PFSK-1 (cell line): ENCODE measurements at regions not wholly inside any gene's neighbourhood (a gene's known extent, or its start where the extent isn't known, plus 50 kb on each side); places are given as distances from the start of the nearest gene placed in this dataset.

Source experiments
- FOXP2 ChIP-seq: optimal IDR thresholded peaks from 2 replicates; pipeline ENCODE3; 2011; ENCODE audit warnings: borderline replicate concordance, control low read depth, inconsistent platforms; ENCODE audit not compliant: insufficient read depth; ENCODE audit errors: extremely low read length, extremely low read depth
- POLR2AphosphoS5 ChIP-seq: IDR thresholded peaks from 2 replicates; pipeline ENCODE4 v1.6.1; 2012; ENCODE audit warnings: low read depth, mild to moderate bottlenecking, control low read depth, low read length, moderate library complexity
- SIN3A ChIP-seq: IDR thresholded peaks from 2 replicates; pipeline ENCODE4 v1.6.1; 2012; ENCODE audit warnings: mild to moderate bottlenecking, low read length, moderate library complexity, borderline replicate concordance; ENCODE audit not compliant: insufficient read depth
- TAF1 ChIP-seq: IDR thresholded peaks from 2 replicates; pipeline ENCODE4 v1.6.1; 2012; ENCODE audit warnings: low read length, control low read depth, borderline replicate concordance; ENCODE audit not compliant: insufficient read depth
- TF ChIP-seq, protein P1 (sequence below), 2 experiments: IDR thresholded peaks; 2 replicates each; pipeline versions ENCODE4 v1.6.1 to v1.8.0; 2011 to 2012; ENCODE audit warnings: low read depth in 2 of 2, low read length in 2 of 2, control low read depth in 1 of 2, inconsistent platforms in 1 of 2, mild to moderate bottlenecking in 1 of 2, moderate library complexity in 1 of 2; ENCODE audit not compliant: insufficient read depth in 1 of 2

DNA sequence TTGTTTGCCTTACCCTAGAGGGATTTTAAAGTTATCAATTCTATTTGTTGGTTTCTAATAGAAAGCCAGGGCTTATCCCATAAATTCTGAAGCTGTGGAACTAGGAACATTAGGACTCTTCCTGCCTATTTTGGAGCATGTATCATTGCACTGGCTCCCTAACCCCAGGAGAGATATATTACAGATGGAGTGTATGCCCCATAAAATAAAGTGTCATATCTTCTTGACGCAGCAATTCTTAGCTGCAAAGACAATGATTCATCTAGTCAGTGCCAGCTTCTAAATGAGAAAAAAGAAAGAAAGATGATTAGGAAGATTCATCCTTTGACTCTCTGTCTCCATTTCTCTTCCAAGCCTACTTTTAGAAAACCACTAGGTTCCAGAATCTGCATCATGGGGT lies 74.8 kb upstream of the MAGI1 start:
- TF ChIP-seq, protein P1, sequence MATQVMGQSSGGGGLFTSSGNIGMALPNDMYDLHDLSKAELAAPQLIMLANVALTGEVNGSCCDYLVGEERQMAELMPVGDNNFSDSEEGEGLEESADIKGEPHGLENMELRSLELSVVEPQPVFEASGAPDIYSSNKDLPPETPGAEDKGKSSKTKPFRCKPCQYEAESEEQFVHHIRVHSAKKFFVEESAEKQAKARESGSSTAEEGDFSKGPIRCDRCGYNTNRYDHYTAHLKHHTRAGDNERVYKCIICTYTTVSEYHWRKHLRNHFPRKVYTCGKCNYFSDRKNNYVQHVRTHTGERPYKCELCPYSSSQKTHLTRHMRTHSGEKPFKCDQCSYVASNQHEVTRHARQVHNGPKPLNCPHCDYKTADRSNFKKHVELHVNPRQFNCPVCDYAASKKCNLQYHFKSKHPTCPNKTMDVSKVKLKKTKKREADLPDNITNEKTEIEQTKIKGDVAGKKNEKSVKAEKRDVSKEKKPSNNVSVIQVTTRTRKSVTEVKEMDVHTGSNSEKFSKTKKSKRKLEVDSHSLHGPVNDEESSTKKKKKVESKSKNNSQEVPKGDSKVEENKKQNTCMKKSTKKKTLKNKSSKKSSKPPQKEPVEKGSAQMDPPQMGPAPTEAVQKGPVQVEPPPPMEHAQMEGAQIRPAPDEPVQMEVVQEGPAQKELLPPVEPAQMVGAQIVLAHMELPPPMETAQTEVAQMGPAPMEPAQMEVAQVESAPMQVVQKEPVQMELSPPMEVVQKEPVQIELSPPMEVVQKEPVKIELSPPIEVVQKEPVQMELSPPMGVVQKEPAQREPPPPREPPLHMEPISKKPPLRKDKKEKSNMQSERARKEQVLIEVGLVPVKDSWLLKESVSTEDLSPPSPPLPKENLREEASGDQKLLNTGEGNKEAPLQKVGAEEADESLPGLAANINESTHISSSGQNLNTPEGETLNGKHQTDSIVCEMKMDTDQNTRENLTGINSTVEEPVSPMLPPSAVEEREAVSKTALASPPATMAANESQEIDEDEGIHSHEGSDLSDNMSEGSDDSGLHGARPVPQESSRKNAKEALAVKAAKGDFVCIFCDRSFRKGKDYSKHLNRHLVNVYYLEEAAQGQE (IDR thresholded peaks at IDR 0.05; ENCODE audit: insufficient read depth in 1 of 2, low read depth in 2 of 2, low read length in 2 of 2), result no peak
- no peak for TF ChIP-seq TAF1
- TF ChIP-seq POLR2AphosphoS5, result no peak
- TF ChIP-seq FOXP2, result no peak
- no peak for TF ChIP-seq SIN3A

DNA sequence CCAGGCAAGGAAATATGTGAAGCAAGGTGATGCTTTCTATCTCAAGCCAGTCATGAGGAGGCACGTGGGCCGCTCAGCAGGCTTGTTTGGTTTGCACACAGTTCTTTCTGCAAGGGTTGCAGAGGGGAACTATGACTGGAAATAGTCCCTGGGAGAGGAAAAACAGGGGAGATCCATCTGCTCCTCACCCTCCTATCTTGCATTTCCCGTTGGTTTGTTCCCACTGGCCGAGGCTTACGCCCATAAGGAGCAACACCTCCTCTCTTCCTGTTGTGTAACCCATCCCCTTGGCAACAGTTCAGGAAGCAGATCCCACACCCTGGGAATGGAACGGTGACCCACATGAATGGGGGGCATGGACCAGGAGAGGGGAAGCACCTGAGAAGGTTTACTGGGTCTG lies 72.1 kb upstream of the MAGI1 start:
- TF ChIP-seq SIN3A, result no peak
- no peak for TF ChIP-seq FOXP2
- TF ChIP-seq, protein P1 (IDR thresholded peaks at IDR 0.05; ENCODE audit: insufficient read depth in 1 of 2, low read depth in 2 of 2, low read length in 2 of 2), result no peak
- no peak for TF ChIP-seq POLR2AphosphoS5
- TF ChIP-seq TAF1, result no peak

DNA sequence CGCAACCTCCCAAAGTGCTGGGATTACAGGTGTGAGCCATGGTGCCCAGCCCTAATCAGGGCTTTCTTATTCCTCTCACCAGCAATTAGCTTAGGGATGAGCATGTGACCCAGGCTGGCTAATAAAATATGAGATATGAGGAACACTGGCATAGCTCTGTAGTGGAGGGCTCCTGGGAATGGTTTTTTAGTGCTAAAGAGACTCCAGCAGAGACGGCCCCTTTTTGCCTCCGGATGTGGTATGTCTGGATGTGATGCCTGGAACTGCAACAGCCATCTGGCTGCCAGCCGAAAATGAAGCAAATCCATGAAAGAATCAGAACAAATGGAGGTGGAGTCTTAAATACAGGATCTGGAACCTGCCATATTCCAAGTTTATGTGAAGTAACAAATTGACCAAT lies 69.1 kb upstream of the MAGI1 start:
- TF ChIP-seq, protein P1 (IDR thresholded peaks at IDR 0.05; ENCODE audit: insufficient read depth in 1 of 2, low read depth in 2 of 2, low read length in 2 of 2), result no peak
- TF ChIP-seq FOXP2 (no peak), POLR2AphosphoS5 (no peak), TAF1 (no peak), SIN3A (no peak)

DNA sequence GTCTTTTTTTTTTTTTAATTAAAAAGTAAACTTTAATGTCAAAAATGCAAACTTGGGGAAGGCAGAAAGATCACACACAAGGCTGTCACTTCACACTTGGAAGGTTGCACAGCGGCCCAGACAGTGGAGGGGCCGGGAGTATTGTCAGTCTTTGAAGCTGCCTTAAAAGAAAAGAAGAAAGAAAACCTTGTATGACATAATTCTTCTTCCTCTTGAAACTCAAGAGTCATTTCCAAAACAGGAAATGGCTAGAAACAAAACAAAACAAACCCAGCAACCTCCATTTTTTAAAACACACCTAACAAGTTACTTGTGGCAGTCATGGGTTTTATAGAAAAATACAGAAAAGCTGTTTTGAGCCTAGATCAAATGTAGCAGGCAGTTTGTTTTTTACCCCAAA lies 68.1 kb upstream of the MAGI1 start:
- TF ChIP-seq SIN3A, result no peak
- no peak for TF ChIP-seq POLR2AphosphoS5
- TF ChIP-seq, protein P1 (IDR thresholded peaks at IDR 0.05; ENCODE audit: insufficient read depth in 1 of 2, low read depth in 2 of 2, low read length in 2 of 2), result no peak
- TF ChIP-seq TAF1, result no peak
- TF ChIP-seq FOXP2, result no peak

DNA sequence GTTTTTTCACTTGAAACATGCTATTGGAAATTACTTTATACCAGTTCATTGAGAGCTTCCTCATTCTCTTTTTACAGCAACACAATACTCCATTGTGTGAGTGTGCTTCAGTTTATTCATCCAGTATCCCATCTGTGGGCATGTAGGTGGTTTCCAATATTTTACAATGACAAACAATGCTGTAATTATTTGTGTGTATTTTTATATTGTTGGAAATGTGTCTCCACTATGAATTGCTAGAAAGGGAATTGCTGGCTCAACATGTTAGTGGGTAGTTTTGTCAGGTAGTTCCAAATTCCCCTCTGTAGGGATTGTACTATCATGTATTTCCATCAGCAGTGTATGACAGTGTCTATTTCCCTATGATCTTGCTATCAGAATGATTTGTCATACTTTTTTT lies 65.8 kb upstream of the MAGI1 start:
- TF ChIP-seq SIN3A (no peak), TAF1 (no peak), POLR2AphosphoS5 (no peak), FOXP2 (no peak)
- TF ChIP-seq, protein P1 (IDR thresholded peaks at IDR 0.05; ENCODE audit: insufficient read depth in 1 of 2, low read depth in 2 of 2, low read length in 2 of 2), result no peak
